ENCODE measurements at regions not wholly inside any gene's neighbourhood (a gene's known extent, or its start where the extent isn't known, plus 50 kb on each side); places are given as distances from the start of the nearest gene placed in this dataset.

- H3K79me2 ChIP-seq (ENCODE audit: low read length) = no peaks in the 10 kb centered on the region
- no peaks in the 10 kb centered on the region for H4K20me1 ChIP-seq (ENCODE audit: insufficient read depth, low read length)
- no peak overlapping the region for H2AFZ ChIP-seq (ENCODE audit: low read depth, low read length)
- H3K36me3 ChIP-seq (replicated peaks; ENCODE audit: low read depth, low read length) = no peaks in the 10 kb centered on the region
- no peak overlapping the region for H3K27ac ChIP-seq (ENCODE audit: low read length)
- H3K4me1 ChIP-seq (ENCODE audit: low read length) = no peaks in the 10 kb centered on the region
- H3K4me3 ChIP-seq (ENCODE audit: low read length) = no peak overlapping the region
- H3K27me3 ChIP-seq (ENCODE audit: low read depth, low read length) = 0 out of 2 replicates have a peak, but pooled peaks cover 3% of the 10 kb centered on the region
- H3K4me2 ChIP-seq (ENCODE audit: low read length) = no peak overlapping the region
- no peak overlapping the region for H3K9ac ChIP-seq (ENCODE audit: low read length)
- H3K9me3 ChIP-seq (ENCODE audit: insufficient read depth, low read length) = no peaks in the 10 kb centered on the region
- TF ChIP-seq, protein P1, sequence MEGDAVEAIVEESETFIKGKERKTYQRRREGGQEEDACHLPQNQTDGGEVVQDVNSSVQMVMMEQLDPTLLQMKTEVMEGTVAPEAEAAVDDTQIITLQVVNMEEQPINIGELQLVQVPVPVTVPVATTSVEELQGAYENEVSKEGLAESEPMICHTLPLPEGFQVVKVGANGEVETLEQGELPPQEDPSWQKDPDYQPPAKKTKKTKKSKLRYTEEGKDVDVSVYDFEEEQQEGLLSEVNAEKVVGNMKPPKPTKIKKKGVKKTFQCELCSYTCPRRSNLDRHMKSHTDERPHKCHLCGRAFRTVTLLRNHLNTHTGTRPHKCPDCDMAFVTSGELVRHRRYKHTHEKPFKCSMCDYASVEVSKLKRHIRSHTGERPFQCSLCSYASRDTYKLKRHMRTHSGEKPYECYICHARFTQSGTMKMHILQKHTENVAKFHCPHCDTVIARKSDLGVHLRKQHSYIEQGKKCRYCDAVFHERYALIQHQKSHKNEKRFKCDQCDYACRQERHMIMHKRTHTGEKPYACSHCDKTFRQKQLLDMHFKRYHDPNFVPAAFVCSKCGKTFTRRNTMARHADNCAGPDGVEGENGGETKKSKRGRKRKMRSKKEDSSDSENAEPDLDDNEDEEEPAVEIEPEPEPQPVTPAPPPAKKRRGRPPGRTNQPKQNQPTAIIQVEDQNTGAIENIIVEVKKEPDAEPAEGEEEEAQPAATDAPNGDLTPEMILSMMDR (IDR thresholded peaks at IDR 0.05; ENCODE audit: low read depth, low read length) = no peak
- no peak for TF ChIP-seq EZH2phosphoT487 (IDR thresholded peaks at IDR 0.05; ENCODE audit: low read depth)
Measured at GRCh38 chr2:71878626-71879508, 268.8 kb downstream of the CYP26B1 start.

- Histone ChIP-seq H4K20me1 (ENCODE audit: insufficient read depth, low read length) (no peaks in the 10 kb centered on the region), H3K9ac (ENCODE audit: low read length) (no peak overlapping the region), H3K27ac (ENCODE audit: low read length) (no peak overlapping the region), H3K79me2 (ENCODE audit: low read length) (no peaks in the 10 kb centered on the region), H2AFZ (ENCODE audit: low read depth, low read length) (no peak overlapping the region), H3K9me3 (ENCODE audit: insufficient read depth, low read length) (no peaks in the 10 kb centered on the region), H3K4me2 (ENCODE audit: low read length) (no peak overlapping the region), H3K27me3 (ENCODE audit: low read depth, low read length) (0 out of 2 replicates have a peak, but pooled peaks cover 3% of the 10 kb centered on the region), H3K4me1 (ENCODE audit: low read length) (no peaks in the 10 kb centered on the region), H3K36me3 (replicated peaks; ENCODE audit: low read depth, low read length) (no peaks in the 10 kb centered on the region), H3K4me3 (ENCODE audit: low read length) (no peak overlapping the region)
- no peak for TF ChIP-seq EZH2phosphoT487 (IDR thresholded peaks at IDR 0.05; ENCODE audit: low read depth)
- TF ChIP-seq, protein P1 (IDR thresholded peaks at IDR 0.05; ENCODE audit: low read depth, low read length) = no peak
Measured at GRCh38 chr2:71877636-71878035, 270.0 kb downstream of the CYP26B1 start.

GRCh38 chr2:71876542-71877451, 270.9 kb downstream of the CYP26B1 start:
- no peak overlapping the region for H3K27ac ChIP-seq (ENCODE audit: low read length)
- H2AFZ ChIP-seq (ENCODE audit: low read depth, low read length) = no peak overlapping the region
- H3K9ac ChIP-seq (ENCODE audit: low read length) = no peak overlapping the region
- TF ChIP-seq, protein P1 (IDR thresholded peaks at IDR 0.05; ENCODE audit: low read depth, low read length) = no peak
- TF ChIP-seq EZH2phosphoT487 (IDR thresholded peaks at IDR 0.05; ENCODE audit: low read depth) = no peak
- H3K36me3 ChIP-seq (replicated peaks; ENCODE audit: low read depth, low read length) = no peaks in the 10 kb centered on the region
- H3K4me2 ChIP-seq (ENCODE audit: low read length) = no peak overlapping the region
- no peaks in the 10 kb centered on the region for H3K9me3 ChIP-seq (ENCODE audit: insufficient read depth, low read length)
- 0 out of 2 replicates have a peak, but pooled peaks cover 3% of the 10 kb centered on the region for H3K27me3 ChIP-seq (ENCODE audit: low read depth, low read length)
- no peaks in the 10 kb centered on the region for H4K20me1 ChIP-seq (ENCODE audit: insufficient read depth, low read length)
- H3K4me1 ChIP-seq (ENCODE audit: low read length) = no peaks in the 10 kb centered on the region
- H3K79me2 ChIP-seq (ENCODE audit: low read length) = no peaks in the 10 kb centered on the region
- no peak overlapping the region for H3K4me3 ChIP-seq (ENCODE audit: low read length)
